NCI-H460 (cell line): ENCODE measurements at regions not wholly inside any gene's neighbourhood (a gene's known extent, or its start where the extent isn't known, plus 50 kb on each side); places are given as distances from the start of the nearest gene placed in this dataset.

ENCODE experiments used
- DNase-seq: peaks from one replicate; pipeline ENCODE4 v3.0.0-alpha.2; 2016; ENCODE audit warnings: low read depth; ENCODE audit errors: extremely low read depth

DNA sequence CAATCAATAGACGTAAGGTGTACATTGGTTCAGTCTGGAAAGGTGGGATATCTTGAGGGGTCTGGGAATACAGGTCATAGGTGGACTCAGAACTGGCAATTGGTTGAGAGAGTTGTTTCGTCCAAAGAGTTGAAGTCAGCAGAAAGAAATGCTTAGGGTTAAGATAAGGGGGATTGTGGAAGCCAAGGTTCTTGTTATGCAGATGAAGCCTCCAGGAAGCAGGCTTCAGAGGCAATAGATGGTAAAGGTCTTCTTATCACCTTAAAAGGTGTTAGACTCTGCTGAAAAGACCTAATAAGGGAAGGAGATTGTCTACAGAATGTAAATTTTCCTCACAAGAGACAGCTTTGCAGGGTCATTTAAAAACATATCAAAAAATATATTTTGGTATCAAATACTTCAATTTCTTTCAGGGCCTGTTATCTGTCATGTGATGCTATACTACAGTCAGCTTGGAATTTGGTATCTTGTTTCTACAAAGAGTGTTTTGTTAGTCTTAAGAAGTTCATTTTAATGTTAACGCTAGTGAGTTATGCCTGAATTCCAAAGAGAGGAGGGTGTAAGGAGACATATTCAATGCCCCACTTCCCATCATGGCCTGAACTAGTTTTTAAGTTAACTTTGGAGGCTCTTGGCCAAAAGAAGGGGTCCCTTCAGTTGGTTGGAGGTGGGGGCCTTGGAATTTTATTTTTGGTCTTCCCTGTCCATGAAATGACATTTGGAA lies 378.2 kb upstream of the ROBO2 start:
- no peak for DNase-seq

DNA sequence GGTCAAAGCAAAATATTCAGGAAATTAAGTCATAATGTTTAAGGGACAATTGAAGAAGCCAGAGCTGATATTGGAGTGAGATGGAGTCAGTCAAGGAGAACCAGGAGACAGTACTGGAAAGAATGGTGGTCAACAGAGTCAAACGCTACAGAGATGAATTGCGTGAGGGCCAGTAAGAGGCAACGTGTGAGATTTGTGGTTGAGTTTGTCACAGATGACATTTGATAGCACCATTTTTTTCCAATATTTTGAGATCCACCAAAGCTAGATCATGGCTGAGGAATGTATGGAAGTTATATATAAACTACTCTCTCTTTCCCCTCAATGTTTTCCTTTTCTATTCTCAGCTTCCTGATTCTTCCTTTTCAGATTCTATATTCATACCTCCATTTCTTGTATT lies 375.1 kb upstream of the ROBO2 start:
- DNase-seq: no peak

DNA sequence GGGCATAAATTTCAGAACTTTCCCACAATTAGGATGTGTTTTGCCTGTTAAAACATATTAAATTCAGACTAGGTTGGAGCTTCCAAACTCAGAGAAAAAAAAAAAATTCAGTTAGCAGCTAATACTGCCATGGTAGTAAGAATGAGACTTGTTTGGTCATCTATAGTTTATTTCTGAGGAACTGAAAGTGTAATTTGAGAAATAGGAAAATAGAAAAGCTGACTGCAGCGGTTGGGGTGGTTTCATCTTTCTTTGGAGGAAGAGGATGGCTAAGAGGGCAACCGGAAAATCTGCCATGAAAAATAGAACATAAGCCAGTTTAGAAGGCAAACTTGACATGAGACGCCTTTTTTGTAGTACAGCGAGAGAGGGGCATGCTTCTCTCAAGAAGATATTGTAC lies 371.2 kb upstream of the ROBO2 start:
- no peak for DNase-seq

DNA sequence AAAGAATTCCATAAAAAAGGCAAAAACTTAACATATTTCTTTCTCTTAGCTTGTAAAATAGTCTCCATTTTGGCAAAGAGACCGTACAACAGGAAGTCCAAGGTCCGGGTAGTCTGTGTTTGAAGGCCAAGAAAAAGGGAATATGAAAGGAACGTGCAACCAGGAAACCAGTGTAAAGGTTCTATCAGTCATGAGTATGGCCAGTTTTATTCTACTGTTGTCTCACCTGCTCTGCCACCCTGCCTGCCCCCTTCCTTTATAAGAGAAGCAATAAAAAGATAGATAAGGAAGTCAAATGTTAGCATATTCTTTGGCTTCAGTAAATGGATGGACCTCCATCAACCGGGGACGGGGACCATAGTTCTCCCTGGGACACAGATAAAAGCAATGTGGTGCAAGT lies 370.6 kb upstream of the ROBO2 start:
- DNase-seq: no peak

DNA sequence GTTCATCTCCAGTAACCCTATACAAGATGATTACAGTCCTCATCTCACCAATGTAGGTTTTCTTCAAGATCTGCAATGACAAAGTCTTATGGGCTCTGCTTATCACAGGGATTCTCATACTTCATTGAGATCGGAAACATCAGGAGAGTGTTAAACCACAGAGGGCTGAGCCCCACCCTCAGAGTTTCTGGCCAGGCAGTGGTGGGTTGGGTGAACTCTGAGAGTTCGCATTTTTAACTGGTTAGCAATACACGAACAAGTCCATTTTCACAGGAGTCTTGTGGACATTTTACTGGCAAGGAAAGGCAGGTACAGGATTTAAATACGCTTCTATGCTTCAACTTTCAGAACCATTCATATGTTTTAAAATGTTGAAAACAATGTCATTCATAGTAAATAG lies 366.7 kb upstream of the ROBO2 start:
- DNase-seq: no peak

DNA sequence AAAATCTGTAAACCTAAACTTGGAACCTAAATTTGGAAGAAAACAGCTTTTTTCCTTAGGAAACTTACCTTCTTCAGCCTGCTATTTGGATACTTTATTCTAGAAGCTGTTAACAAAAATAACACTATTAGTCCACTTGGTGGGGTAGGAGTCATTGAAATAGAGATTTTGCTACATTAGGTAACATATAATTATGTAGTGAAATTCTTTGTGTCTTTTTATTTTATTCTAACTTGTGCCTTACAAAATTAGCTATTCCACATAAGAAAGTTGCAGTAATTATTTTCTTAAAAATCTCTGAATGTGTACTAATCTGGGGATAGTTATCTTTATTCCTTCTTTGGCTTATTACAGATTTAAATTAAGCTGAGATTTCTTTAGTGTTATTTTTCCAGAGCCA lies 360.4 kb upstream of the ROBO2 start:
- DNase-seq: no peak

DNA sequence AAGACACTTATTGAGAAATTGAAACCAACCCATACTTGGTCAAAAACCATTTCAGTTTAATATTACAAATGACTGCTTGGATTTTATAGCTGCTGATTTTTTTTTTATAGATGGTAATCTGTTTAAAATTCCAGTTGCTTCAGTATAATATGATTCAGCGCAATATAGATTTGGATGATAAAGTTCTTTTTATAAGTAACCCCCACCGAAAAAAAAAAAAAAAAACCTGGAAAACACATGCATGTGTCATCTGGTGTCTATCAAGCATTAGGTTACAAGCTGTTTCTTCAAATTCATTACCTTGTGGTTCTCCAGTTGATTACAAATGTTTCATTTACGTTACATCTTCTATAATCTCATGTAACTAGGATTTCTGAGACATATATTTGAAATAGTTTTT lies 356.6 kb upstream of the ROBO2 start:
- DNase-seq: no peak

DNA sequence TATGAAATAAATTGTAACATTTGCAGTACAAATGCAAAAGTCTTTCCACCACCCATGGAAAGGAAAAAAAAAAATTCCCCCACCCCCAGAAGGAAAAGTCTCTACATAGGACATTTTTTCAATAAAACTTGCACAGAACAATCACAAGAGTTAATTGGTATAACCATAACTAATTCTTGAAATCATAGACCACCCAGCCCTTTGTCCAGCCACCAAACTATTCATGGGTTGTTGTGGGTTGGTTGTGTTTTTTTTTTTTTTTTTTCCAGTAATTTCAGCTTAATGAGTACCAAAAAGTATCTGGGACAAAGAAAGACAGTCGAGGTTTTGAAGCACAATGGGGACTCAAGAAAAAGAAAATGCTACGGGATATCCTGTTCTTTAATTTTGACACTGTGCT lies 355.0 kb upstream of the ROBO2 start:
- DNase-seq: no peak

DNA sequence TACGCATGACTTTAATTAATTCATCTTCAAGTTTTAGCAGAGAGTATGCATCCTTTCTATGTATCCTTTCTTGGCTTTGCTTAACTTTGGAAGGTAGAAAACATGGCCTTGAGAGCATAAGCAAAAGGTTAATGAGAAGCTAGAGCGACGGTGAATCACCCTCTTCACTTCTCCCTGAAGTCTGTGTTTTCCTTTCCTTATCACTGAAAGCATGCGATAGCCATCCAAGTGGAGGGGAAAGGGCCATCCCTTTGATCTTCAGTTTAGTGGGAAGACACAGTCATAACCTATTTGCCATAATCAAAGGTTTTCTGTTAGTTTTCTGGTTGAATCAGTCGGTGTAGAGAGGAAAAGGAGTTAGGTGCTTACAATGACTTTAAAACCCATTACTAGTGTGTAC lies 354.0 kb upstream of the ROBO2 start:
- DNase-seq: no peak

DNA sequence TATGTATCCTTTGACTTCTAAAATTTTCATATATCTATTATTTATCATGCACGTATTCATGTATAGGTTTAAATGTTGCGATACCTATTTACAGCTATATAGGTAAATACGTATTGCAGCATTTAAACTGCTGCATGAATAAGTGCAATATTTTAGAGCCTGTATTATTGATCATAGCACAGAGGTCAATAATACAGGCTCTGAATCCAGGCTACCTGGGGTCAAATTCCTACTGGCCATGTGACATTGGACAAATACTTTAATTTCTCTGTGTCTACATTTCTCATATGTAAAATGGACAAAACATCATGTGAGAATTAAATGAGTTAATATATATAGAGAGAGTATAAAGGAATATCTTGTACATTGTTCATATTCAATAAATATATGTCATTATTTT lies 352.9 kb upstream of the ROBO2 start:
- DNase-seq: no peak

DNA sequence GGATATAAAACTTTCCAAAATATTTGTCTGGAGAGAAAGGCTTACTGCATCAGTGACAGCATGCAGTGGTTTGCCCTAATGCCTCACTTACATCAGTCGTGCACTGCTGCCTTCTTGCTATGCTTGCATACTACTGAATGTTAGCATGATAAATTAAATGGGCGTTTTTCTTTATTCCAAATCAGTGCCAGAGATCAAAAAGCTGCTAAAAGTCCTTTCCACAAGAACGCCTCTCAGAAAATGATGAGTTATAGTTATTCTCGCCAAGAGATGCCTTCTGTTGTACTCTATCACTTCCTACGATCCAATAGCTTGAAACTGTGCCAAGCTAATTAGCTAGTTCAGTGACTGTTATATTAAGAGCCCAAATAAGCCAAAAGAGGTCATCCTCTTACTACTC lies 345.8 kb upstream of the ROBO2 start:
- DNase-seq: no peak

DNA sequence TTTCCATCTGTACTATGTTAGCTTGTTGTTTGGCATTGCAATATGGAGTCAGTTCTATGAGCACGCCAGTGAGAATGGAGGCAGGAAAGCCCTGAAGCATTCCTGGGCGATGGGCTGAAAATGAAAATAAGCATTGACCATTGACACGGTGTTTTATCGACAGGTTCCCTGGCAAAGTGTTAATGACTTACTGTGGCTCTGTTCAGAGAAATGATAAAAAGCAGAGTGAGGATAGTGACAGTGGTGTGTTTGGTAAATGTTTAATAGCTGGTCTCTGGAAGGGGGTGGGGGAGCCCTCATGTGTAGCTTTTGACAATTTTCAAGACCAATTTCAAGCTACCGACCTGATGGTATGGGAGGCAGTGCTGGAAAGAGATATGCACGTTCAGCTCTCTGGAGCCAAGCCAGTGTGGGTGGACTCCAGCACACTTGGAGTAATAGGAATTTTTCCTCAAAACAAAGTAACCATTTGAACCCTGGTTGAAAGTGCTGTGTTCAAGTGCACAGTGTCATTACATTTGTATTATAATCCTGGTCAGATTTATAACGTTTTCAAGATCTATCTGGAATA lies 341.7 kb upstream of the ROBO2 start:
- DNase-seq: no peak

DNA sequence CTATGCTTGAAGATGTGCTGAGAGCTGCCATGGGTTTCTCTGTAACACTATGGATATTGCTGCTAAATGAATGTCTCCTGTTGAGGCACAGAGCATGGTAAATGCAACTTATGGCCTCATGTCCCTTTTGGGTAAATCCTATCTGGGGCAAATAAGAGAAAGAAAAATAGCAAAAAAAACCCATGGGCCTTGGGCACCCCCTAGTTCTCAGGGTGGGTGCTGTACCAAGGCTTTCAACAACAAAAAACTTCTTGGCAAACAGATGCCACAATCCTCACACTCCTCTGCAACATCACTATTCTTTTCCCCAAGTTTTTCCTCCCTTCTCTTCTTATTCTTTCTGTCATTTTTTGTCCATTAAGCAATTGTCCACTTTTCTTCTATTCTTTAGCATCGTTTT lies 340.1 kb upstream of the ROBO2 start:
- no peak for DNase-seq

DNA sequence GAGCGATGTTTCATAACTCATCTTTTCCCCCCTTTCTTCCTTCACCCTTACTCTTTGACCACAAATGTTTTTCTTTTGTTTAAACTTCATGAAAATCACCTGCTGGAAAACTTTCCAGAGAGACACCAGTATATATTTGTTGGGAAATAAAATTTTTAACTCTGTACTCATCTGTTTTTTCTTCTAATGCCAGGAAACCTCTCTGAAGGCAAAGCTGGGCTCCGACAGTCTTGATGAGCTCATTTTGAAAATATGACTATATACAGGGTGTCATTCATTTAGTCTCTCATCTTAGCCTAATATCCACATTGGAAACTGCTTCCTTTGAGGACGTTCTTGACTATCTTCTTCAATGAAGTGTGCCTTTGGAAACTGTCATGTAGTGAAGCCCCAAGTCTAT lies 339.6 kb upstream of the ROBO2 start:
- no peak for DNase-seq

DNA sequence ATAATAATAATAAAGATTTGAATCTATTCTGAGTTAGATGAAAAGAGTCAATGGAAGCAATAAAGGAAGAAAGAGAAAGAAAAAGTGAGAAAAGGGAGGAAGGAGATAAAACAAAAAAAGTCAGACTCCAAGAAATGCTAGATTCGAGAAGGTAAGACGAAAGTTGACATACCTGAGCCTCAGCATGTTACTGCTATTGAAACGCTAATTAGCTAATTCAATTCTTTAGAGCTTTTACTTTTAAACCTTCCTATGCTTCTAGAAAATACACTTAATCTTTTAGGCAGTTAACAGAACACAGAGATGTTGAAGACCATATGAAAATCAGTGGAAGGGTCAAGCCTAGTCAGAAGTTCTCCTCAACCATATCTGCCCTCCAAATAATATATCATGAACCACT lies 337.2 kb upstream of the ROBO2 start:
- DNase-seq: no peak

DNA sequence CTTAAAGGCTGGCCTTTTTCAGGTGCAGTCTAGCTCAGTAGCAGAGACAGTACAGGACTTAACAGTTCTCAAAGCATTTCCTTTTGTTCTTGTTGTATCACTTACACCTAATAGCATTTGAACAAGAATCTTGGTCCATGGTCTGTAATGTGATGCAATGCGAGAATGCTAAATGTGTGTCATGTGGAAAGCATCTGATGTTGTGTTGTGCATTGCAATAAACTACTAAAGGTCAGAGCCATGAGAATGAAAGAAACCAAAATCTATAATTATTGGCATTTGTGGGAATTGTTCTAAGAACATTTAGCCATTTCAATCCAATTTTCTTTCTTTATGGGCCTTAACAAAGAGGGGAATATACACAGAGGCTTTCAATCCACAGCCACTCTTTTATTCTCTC lies 324.5 kb upstream of the ROBO2 start:
- DNase-seq: no peak

DNA sequence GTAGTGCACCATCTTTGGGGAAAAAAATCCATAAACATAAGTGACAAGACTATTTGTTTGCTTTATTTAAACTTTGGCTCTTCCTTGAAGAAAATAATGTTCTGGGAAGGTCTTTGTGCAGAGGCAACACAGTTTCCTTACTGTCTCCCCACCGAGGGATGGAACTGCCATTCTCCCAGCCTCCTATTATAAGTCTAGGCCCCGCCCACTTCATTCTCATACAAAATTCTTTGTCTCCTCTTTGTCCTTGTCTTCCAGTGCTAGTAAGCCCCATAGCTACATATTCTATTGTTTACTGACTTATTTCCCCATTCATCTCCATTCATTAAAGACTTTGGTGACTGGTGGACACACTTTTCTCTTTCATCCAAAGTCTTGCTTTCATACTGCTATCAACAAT lies 316.5 kb upstream of the ROBO2 start:
- DNase-seq: no peak

DNA sequence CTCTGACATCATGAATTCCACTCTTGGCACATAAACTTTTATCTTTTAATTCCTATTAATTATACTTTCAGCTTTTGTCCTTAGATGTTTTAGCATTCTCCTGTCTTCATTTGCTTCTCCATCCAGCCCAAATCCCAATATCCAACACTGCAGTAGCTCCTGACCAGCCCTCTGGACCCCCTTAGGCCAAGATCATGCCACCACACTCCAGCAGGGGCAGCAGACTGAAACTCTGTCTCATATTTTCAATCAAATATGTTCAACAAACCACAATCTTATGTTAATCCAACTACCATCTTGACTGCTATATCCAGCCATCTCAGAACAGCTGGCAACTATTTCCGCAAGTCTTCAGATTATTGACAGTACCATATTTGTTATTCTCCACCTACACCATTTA lies 315.8 kb upstream of the ROBO2 start:
- no peak for DNase-seq

DNA sequence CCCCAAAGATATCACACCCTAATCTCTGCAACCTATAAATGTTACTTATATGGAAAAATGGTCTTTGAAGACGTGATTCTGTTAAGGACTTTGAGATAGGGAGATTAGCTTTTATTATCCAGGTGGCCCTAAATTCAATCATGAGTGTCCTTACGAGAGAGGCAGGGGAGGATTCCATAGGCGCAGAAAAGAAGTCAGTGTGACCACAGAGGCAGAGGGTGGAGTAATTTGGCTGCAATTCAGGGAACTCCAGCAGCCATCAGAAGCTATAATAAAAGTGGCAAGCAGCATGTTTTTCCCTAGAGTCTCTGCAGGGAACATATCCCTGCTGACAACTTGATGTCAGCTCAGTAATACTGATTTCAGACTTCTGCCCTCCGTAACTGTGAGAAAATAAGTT lies 315.2 kb upstream of the ROBO2 start:
- no peak for DNase-seq

DNA sequence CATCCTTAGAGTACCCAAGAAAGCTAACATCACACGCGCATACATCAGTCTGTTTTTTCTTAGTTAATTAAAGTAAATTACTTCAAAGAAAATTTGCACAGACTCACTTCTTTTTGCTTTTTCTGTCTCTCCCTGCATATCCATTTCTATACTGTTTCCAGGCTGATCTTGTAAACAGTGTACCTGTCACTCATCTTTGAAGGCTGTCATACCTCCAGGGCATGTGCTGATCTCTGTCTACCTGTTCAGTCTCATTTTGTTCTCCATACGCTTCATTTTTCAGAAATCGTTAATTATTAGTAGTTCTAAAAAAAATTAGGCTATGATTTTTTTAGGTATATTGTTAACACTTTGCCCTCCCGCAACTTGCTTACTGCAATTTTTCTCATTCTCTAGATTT lies 313.9 kb upstream of the ROBO2 start:
- no peak for DNase-seq

DNA sequence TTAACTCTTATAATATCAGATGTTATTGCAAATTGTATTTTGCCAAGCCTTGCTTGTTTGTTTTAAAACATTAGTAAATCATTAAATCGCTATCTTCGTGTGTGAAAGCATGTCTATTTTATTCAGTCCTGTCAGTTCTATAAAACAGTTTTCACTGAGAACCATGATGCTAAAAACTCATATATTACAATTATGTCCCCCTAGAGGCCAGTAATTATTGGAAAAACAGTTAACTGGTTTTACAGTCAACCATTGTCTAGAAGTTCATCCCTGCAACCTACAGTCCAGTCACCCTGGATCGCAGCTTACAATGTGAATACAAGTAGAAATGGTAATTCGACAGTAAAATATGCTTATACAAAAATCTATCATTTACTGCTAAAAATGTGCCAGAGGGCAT lies 311.5 kb upstream of the ROBO2 start:
- DNase-seq: no peak

DNA sequence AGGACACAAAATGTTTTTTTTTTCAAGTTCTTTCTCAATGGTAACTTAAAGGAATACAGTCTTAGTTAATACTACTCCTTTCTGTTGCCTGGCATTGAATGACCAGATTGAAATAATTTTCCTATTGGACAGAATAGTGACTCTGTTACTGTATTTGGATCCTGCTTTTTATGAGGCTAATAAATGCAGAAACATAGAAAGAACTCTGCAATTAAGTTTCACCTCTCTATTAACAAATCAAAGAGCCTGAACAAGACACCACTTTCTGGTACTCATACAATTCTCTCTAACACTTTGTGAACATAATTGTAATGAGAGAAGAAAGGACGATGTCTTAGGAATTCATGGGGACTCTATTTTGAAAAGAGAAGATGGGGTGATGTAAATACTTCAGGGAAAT lies 308.4 kb upstream of the ROBO2 start:
- no peak for DNase-seq
